Body of pancreas (tissue), 4 donors: ENCODE measurements at regions not wholly inside any gene's neighbourhood (a gene's known extent, or its start where the extent isn't known, plus 50 kb on each side); places are given as distances from the start of the nearest gene placed in this dataset.

Experiments
- POLR2A ChIP-seq, 3 donors: fragments of 450-650 bp; IDR thresholded peaks; one replicate each; pipeline ENCODE4 v1.6.1; 2016; ENCODE audit warnings: antibody characterized with exemption in 3 of 3, mild to moderate bottlenecking in 2 of 3
- TF ChIP-seq, protein P1 (sequence below), 7 experiments: fragments of 450-650 bp in 4 of 7; fragments of 200-600 bp in 3 of 7; sonication (generic) in 3 of 7; IDR thresholded peaks; one replicate each; pipeline ENCODE4 v1.5.1; 2016 to 2019; ENCODE audit warnings: antibody characterized with exemption in 7 of 7

DNA sequence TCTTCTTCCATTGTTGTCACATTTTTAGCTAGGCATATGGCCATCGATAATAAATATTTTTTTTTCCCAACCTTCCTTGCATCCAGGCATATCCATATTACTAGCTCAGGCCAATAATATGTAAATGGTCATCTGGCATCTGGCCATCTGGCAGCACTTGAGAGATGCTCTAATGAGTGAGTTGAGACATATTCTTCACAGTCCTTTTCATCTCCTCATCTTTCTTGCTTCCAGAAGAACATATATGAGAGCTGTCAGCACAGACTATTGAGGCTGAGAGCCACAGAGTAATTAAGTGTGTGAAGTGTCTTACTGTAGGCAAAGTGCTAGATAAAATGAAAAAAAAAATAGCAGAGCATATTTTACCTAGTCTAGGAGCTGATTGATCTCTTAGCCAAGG is 628.4 kb upstream of the TMPRSS15 start:
- TF ChIP-seq, protein P1, sequence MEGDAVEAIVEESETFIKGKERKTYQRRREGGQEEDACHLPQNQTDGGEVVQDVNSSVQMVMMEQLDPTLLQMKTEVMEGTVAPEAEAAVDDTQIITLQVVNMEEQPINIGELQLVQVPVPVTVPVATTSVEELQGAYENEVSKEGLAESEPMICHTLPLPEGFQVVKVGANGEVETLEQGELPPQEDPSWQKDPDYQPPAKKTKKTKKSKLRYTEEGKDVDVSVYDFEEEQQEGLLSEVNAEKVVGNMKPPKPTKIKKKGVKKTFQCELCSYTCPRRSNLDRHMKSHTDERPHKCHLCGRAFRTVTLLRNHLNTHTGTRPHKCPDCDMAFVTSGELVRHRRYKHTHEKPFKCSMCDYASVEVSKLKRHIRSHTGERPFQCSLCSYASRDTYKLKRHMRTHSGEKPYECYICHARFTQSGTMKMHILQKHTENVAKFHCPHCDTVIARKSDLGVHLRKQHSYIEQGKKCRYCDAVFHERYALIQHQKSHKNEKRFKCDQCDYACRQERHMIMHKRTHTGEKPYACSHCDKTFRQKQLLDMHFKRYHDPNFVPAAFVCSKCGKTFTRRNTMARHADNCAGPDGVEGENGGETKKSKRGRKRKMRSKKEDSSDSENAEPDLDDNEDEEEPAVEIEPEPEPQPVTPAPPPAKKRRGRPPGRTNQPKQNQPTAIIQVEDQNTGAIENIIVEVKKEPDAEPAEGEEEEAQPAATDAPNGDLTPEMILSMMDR (IDR thresholded peaks at IDR 0.05) = no peak
- no peak for TF ChIP-seq POLR2A (IDR thresholded peaks at IDR 0.05)
